SKM-1 treated with dmso at 0.1 percent for 144 hours (cell line): ENCODE measurements at regions not wholly inside any gene's neighbourhood (a gene's known extent, or its start where the extent isn't known, plus 50 kb on each side); places are given as distances from the start of the nearest gene placed in this dataset.

Experiments
- DNase-seq: peaks from one replicate; lab custom pipeline; 2025; ENCODE audit not compliant: unreplicated experiment; lab: John Stamatoyannopoulos, UW

- no peak for DNase-seq
Measured at GRCh38 chr4:10947898-10948297, 263.3 kb upstream of the CLNK start.

- DNase-seq: no peak
Measured at GRCh38 chr4:10944321-10944720, 259.8 kb upstream of the CLNK start.

GRCh38 chr4:10942156-10942555 is 257.6 kb upstream of the CLNK start:
- no peak for DNase-seq

- DNase-seq: no peak
Measured at GRCh38 chr4:10929818-10930217, 245.2 kb upstream of the CLNK start.

- DNase-seq: no peak
Measured at GRCh38 chr4:10925996-10926395, 241.4 kb upstream of the CLNK start.

- DNase-seq: no peak
Measured at GRCh38 chr4:10924274-10924673, 239.7 kb upstream of the CLNK start.

GRCh38 chr4:10917566-10917965 is 233.0 kb upstream of the CLNK start:
- no peak for DNase-seq

- no peak for DNase-seq
Measured at GRCh38 chr4:10898072-10898471, 213.5 kb upstream of the CLNK start.

- no peak for DNase-seq
Measured at GRCh38 chr4:10897076-10897475, 212.5 kb upstream of the CLNK start.

GRCh38 chr4:10893395-10893794 is 208.8 kb upstream of the CLNK start:
- peak; percentile 7 for DNase-seq

GRCh38 chr4:10891866-10892265 is 207.3 kb upstream of the CLNK start:
- DNase-seq: no peak

- no peak for DNase-seq
Measured at GRCh38 chr4:10889819-10890218, 205.3 kb upstream of the CLNK start.

GRCh38 chr4:10879411-10880110 is 195.0 kb upstream of the CLNK start:
- DNase-seq: no peak

- DNase-seq: no peak
Measured at GRCh38 chr4:10878861-10879260, 194.3 kb upstream of the CLNK start.

GRCh38 chr4:10877076-10877475 is 192.5 kb upstream of the CLNK start:
- no peak for DNase-seq

GRCh38 chr4:10875144-10875799 is 190.7 kb upstream of the CLNK start:
- DNase-seq: no peak

GRCh38 chr4:10873809-10874208 is 189.2 kb upstream of the CLNK start:
- DNase-seq: no peak

GRCh38 chr4:10872833-10873517 is 188.4 kb upstream of the CLNK start:
- DNase-seq: peak; percentile 15

- DNase-seq: no peak
Measured at GRCh38 chr4:10866666-10867065, 182.1 kb upstream of the CLNK start.

- DNase-seq: no peak
Measured at GRCh38 chr4:10861036-10861435, 176.5 kb upstream of the CLNK start.

- DNase-seq: no peak
Measured at GRCh38 chr4:10856271-10856782, 171.8 kb upstream of the CLNK start.

- no peak for DNase-seq
Measured at GRCh38 chr4:10853196-10853595, 168.6 kb upstream of the CLNK start.
